Astrocyte of the spinal cord (primary cell): ENCODE measurements at regions not wholly inside any gene's neighbourhood (a gene's known extent, or its start where the extent isn't known, plus 50 kb on each side); places are given as distances from the start of the nearest gene placed in this dataset.
"Not testable (repeated sequence)": the region's sequence is repeated elsewhere in the genome, so short reads cannot be mapped to it uniquely, and the experiment has no call there.

Experiments
- DNase-seq: peaks from one replicate; pipeline ENCODE4 v3.0.0; 2011; ENCODE audit warnings: low read depth, low spot score
- H3K4me3 ChIP-seq: 2 replicates; pipeline ENCODE4 v1.5.1; 2011; ENCODE audit warnings: low read depth, mild to moderate bottlenecking, low read length, moderate library complexity
- CTCF ChIP-seq: IDR thresholded peaks from 2 replicates; pipeline ENCODE4 v1.5.1; 2012; ENCODE audit warnings: low read depth, mild to moderate bottlenecking, low read length, inconsistent platforms
- in situ Hi-C: cut with HindIII; loops from 2 replicates; pipeline ENCODE4 v1.10.0; 2017; ENCODE audit warnings: low sequenced_read_pairs

- no peak for DNase-seq
- no peak overlapping the region for H3K4me3 ChIP-seq
- in situ Hi-C loops, result no loop called here
- TF ChIP-seq CTCF, result no peak
These were observed 180.6 kb upstream of the LHX8 start for GRCh38 chr1:74953622-74954021.

- in situ Hi-C loops, result no loop called here
- H3K4me3 ChIP-seq, result no peak overlapping the region
- DNase-seq, result no peak
- no peak for TF ChIP-seq CTCF
These were observed 171.1 kb upstream of the LHX8 start for GRCh38 chr1:74963120-74963519.

DNA sequence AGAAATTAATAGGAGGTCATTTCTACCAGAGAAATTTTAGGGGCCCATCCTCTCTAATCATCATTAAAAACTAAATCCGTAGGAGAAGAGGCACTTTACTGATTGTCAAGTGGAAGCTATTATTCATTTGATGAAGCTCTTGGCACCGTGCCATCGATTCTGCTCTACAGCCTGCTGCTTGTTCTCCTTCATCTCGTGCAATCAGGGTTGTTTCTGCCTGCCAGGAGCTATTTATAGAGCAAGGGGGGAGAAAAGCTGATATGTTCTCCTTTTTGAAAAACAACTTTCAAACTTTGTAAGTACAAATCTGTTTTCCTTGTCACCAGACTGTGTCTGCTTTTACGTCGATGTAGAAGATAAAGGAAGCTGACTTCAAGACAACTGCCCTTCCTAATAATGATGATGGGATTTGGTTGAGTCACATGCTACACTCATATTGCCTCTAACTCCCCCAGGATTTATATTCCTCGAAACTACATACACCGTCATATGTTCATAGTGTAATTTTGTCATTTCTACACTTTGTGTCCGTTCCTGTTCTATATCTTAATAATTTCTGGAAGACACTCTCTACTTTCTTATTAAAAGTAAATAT, 169.6 kb upstream of the LHX8 start:
- H3K4me3 ChIP-seq, result no peak overlapping the region
- in situ Hi-C loops, result no loop called here
- no peak for TF ChIP-seq CTCF
- peak; percentile 3 for DNase-seq

GRCh38 chr1:74969566-74970135, 164.5 kb upstream of the LHX8 start:
- no peak for TF ChIP-seq CTCF
- in situ Hi-C loops, result no loop called here
- no peak overlapping the region for H3K4me3 ChIP-seq
- DNase-seq, result no peak

- no peak overlapping the region for H3K4me3 ChIP-seq
- TF ChIP-seq CTCF, result no peak
- in situ Hi-C loops, result no loop called here
- no peak for DNase-seq
These were observed 162.2 kb upstream of the LHX8 start for GRCh38 chr1:74971982-74972381.

DNA sequence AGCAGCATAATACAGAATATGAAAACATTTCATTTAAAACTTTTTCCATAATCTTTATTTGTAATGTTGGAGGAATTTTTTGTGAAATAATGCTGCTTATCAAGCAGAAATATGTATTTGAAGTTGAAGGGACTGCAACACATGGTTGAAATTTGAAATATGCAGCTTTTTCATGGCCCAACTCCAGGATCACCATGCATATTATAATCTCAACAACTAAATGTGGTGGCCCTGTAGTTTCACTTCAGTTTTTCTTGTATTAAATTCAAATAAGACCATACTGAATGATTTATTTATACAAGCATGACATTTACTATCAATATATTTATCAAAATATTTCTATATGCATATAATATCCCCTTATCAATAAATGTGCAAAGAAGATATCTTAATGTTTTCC, 157.7 kb upstream of the LHX8 start:
- no peak for TF ChIP-seq CTCF
- H3K4me3 ChIP-seq, result no peak overlapping the region
- in situ Hi-C loops, result no loop called here
- no peak for DNase-seq

DNA sequence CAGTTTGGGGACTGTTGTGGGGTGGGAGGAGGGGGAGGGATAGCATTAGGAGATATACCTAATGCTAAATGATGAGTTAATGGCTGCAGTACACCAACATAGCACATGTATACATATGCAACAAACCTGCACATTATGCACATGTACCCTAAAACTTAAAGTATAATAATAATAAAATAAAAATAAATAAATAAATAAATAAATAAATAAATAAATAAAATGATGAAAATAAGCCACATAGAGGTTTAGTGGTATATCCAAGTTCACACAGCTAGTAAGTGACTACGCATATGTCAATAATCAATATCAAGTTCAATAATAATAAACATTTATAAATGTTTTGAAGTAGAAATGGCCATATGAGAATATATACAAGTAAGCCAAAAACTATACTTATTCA, 141.7 kb upstream of the LHX8 start:
- in situ Hi-C loops, H3K4me3 ChIP-seq, DNase-seq: not testable (repeated sequence)
